K562 (cell line): ENCODE measurements at regions not wholly inside any gene's neighbourhood (a gene's known extent, or its start where the extent isn't known, plus 50 kb on each side); places are given as distances from the start of the nearest gene placed in this dataset.

Experiments
- ATAC-seq: fragments of 200-7000 bp; cut with Tn5 transposase; 3 replicates; pipeline ENCODE4 v1.9.1; 2020; ENCODE audit warnings: moderate library complexity
- BruUV-seq: library from RNA; stranded (reverse); fragments of 400-500 nt; replicated peaks from 2 replicates; lab custom pipeline; 2021; lab: Mats Ljungman, UMichigan
- CTCF ChIA-PET: fragments of 300-600 bp; formaldehyde crosslinking; extraction: SDS; loops from one replicate; lab custom pipeline; 2021; ENCODE audit warnings: low intra/inter-chr PET ratio; lab: Yijun Ruan, JAX
- POLR2A ChIA-PET: fragments of 300-600, 350-650 bp; sonication (Branson Sonifier 250); formaldehyde crosslinking; extraction: SDS; loops from one replicate; lab custom pipeline; 2021; ENCODE audit warnings: antibody characterized with exemption, inconsistent platforms; lab: Yijun Ruan, JAX
- DNase-seq, 4 experiments: peaks; one replicate each; pipeline versions ENCODE4 v3.0.0 to v3.0.0-alpha.2; 2011 to 2018; ENCODE audit warnings: low spot score in 3 of 4, mixed read lengths in 3 of 4; ENCODE audit errors: extremely low read depth in 1 of 4
- FAIRE-seq: peaks from 2 replicates; lab custom pipeline; 2011; peaks lifted over from hg19 to GRCh38; lab: Jason Lieb, UNC
- H2AFZ ChIP-seq: 2 replicates; pipeline ENCODE4 v1.6.0; 2011; ENCODE audit warnings: low read depth, low read length, control low read depth, inconsistent platforms
- H3K27ac ChIP-seq: fragments of 200-600 bp; 3 replicates; pipeline ENCODE4 v1.8.0; 2011; ENCODE audit warnings: low read depth, mild to moderate bottlenecking, control low read depth, inconsistent platforms, low read length, moderate library complexity, mixed read lengths; ENCODE audit errors: extremely low read depth
- H3K27me3 ChIP-seq, 2 experiments: fragments of 300-600 bp in 1 of 2; 2 replicates in 1 of 2; 3 replicates in 1 of 2; pipeline versions ENCODE4 v1.6.0 to v1.8.0; 2011; ENCODE audit warnings: inconsistent platforms in 2 of 2, low read length in 2 of 2, mild to moderate bottlenecking in 1 of 2, mixed read lengths in 1 of 2, moderate library complexity in 1 of 2; ENCODE audit not compliant: control insufficient read depth in 2 of 2, insufficient read depth in 2 of 2
- H3K36me3 ChIP-seq: fragments of 300-600 bp; 3 replicates; pipeline ENCODE4 v1.8.0; 2011; ENCODE audit warnings: mild to moderate bottlenecking, low read length, inconsistent platforms; ENCODE audit not compliant: control insufficient read depth, insufficient read depth
- H3K4me1 ChIP-seq, 2 experiments: fragments of 200-600 bp in 1 of 2; replicated peaks in 1 of 2; 2 replicates in 1 of 2; 3 replicates in 1 of 2; pipeline versions ENCODE4 v1.5.1 to v1.8.0; 2011; ENCODE audit warnings: inconsistent platforms in 2 of 2, low read length in 2 of 2, mild to moderate bottlenecking in 1 of 2, mixed read lengths in 1 of 2, moderate library complexity in 1 of 2; ENCODE audit not compliant: control insufficient read depth in 2 of 2, insufficient read depth in 2 of 2
- H3K4me2 ChIP-seq: 2 replicates; pipeline ENCODE4 v1.6.1; 2011; ENCODE audit warnings: low read length, control low read depth, inconsistent platforms, mixed read lengths; ENCODE audit not compliant: insufficient read depth
- H3K4me3 ChIP-seq: fragments of 200-600 bp; sonication (generic), shearing (Covaris generic); 2 replicates; pipeline ENCODE4 v1.5.1; 2016; ENCODE audit warnings: control low read depth, inconsistent platforms
- H3K79me2 ChIP-seq: fragments of 200-600 bp; 3 replicates; pipeline ENCODE4 v1.8.0; 2011; ENCODE audit warnings: low read length, inconsistent platforms; ENCODE audit not compliant: control insufficient read depth, insufficient read depth
- H3K9ac ChIP-seq, 2 experiments: 2 replicates each; pipeline versions ENCODE4 v1.6.0 to v1.6.1; 2011; ENCODE audit warnings: low read depth in 2 of 2, low read length in 2 of 2, control low read depth in 1 of 2, inconsistent platforms in 1 of 2, mild to moderate bottlenecking in 1 of 2, mixed read lengths in 1 of 2; ENCODE audit not compliant: insufficient read depth in 1 of 2
- H3K9me1 ChIP-seq: one replicate; pipeline ENCODE4 v1.6.0; 2011; ENCODE audit warnings: inconsistent platforms, mild to moderate bottlenecking, low read length, moderate library complexity; ENCODE audit not compliant: control insufficient read depth, insufficient read depth
- H3K9me3 ChIP-seq: replicated peaks from 2 replicates; pipeline ENCODE4 v1.5.1; 2011; ENCODE audit warnings: low read depth, low read length, inconsistent platforms; ENCODE audit not compliant: control insufficient read depth, insufficient read depth
- H4K20me1 ChIP-seq: replicated peaks from 2 replicates; pipeline ENCODE4 v1.6.1; 2011; ENCODE audit warnings: low read length, inconsistent platforms, mixed read lengths; ENCODE audit not compliant: control insufficient read depth, insufficient read depth
- ADNP ChIP-seq: fragments of 200-800 bp; sonication (Bioruptor generic); IDR thresholded peaks from 2 replicates; pipeline ENCODE4 v1.6.1; 2016; ENCODE audit warnings: missing genetic modification characterization, missing compliant biosample characterization
- BCL6 ChIP-seq: fragments of 250-450 bp; sonication (Bioruptor Pico); IDR thresholded peaks from 2 replicates; pipeline ENCODE4 v1.4.0; 2020
- BMI1 ChIP-seq: fragments of 150-350 bp; IDR thresholded peaks from 2 replicates; pipeline ENCODE4 v1.6.1; 2014; ENCODE audit warnings: low read length
- BRD9 ChIP-seq: fragments of 450-650 bp; IDR thresholded peaks from 2 replicates; pipeline ENCODE4 v1.6.1; 2018; ENCODE audit warnings: low read depth; ENCODE audit not compliant: partially characterized antibody
- CHD1 ChIP-seq: fragments of 200-600 bp; sonication (generic); IDR thresholded peaks from one replicate; pipeline ENCODE4 v1.6.1; 2012; ENCODE audit warnings: mild to moderate bottlenecking, moderate library complexity, low read length, inconsistent platforms
- CREB1 ChIP-seq, 2 experiments: sonication (generic) in 1 of 2; formaldehyde crosslinking in 1 of 2; IDR thresholded peaks; 2 replicates each; pipeline versions ENCODE4 v1.6.1 to v1.8.0; 2012 to 2022; ENCODE audit warnings: inconsistent platforms in 1 of 2, mild to moderate bottlenecking in 1 of 2, missing genetic modification reagents in 1 of 2, moderate library complexity in 1 of 2
- ESRRA ChIP-seq: fragments of 450-650 bp; IDR thresholded peaks from 2 replicates; pipeline ENCODE4 v1.6.1; 2014; ENCODE audit warnings: low read depth, mild to moderate bottlenecking, moderate library complexity, borderline replicate concordance
- KDM2B ChIP-seq: fragments of 250-450 bp; sonication (Bioruptor Pico); IDR thresholded peaks from 2 replicates; pipeline ENCODE4 v1.8.0; 2021; ENCODE audit warnings: mild to moderate bottlenecking, moderate library complexity
- MTA2 ChIP-seq: fragments of 450-650 bp; IDR thresholded peaks from 2 replicates; pipeline ENCODE4 v1.6.1; 2016; ENCODE audit warnings: low read depth
- NFIX ChIP-seq: fragments of 250-450 bp; sonication (Bioruptor Pico); IDR thresholded peaks from 2 replicates; pipeline ENCODE4 v1.4.0; 2020; ENCODE audit warnings: low read depth, mild to moderate bottlenecking, moderate library complexity
- NFYB ChIP-seq: IDR thresholded peaks from 2 replicates; pipeline ENCODE4 v1.6.1; 2011; ENCODE audit warnings: mild to moderate bottlenecking, moderate library complexity; ENCODE audit not compliant: insufficient read length; ENCODE audit errors: extremely low read depth
- POLR2H ChIP-seq: IDR thresholded peaks from 2 replicates; pipeline ENCODE4 v1.6.1; 2016; ENCODE audit warnings: missing genetic modification characterization, low read depth, mild to moderate bottlenecking, control low read depth, missing compliant biosample characterization, moderate library complexity
- RFX1 ChIP-seq: fragments of 450-650 bp; IDR thresholded peaks from 2 replicates; pipeline ENCODE4 v1.6.1; 2016; ENCODE audit warnings: mild to moderate bottlenecking, moderate library complexity
- SAP30 ChIP-seq: fragments of 200-600 bp; sonication (generic); IDR thresholded peaks from 2 replicates; pipeline ENCODE4 v1.6.1; 2012; ENCODE audit warnings: borderline replicate concordance, low read depth, mild to moderate bottlenecking, moderate library complexity, low read length, control low read depth, inconsistent platforms; ENCODE audit not compliant: insufficient read depth, poor library complexity, severe bottlenecking
- SMARCA5 ChIP-seq: fragments of 450-650 bp; IDR thresholded peaks from 2 replicates; pipeline ENCODE4 v1.6.1; 2016
- TRIM28 ChIP-seq: fragments of 450-650 bp; IDR thresholded peaks from 2 replicates; pipeline ENCODE4 v1.6.1; 2017
- TSHZ1 ChIP-seq: fragments of 250-450 bp; sonication (Bioruptor Pico); IDR thresholded peaks from 2 replicates; pipeline ENCODE4 v1.4.0; 2020; ENCODE audit warnings: mild to moderate bottlenecking, moderate library complexity
- ZBTB17 ChIP-seq: fragments of 450-650 bp; formaldehyde crosslinking; IDR thresholded peaks from 2 replicates; pipeline ENCODE4 v1.4.0; 2020; ENCODE audit warnings: mild to moderate bottlenecking
- ZFP1 ChIP-seq: fragments of 450-650 bp; formaldehyde crosslinking; IDR thresholded peaks from 2 replicates; pipeline ENCODE4 v1.4.0; 2020; ENCODE audit warnings: mild to moderate bottlenecking, mixed read lengths
- ZNF217 ChIP-seq: sonication (generic); formaldehyde crosslinking; IDR thresholded peaks from 2 replicates; pipeline ENCODE4 v1.8.0; 2022; ENCODE audit warnings: mild to moderate bottlenecking, missing genetic modification reagents
- ZNF277 ChIP-seq: fragments of 250-450 bp; sonication (Bioruptor Pico); IDR thresholded peaks from 2 replicates; pipeline ENCODE4 v1.8.0; 2022; ENCODE audit warnings: inconsistent platforms, mild to moderate bottlenecking, moderate library complexity, borderline replicate concordance
- ZNF561 ChIP-seq: fragments of 450-650 bp; formaldehyde crosslinking; conservative IDR thresholded peaks from 2 replicates; pipeline ENCODE4 v1.4.0; 2020; ENCODE audit warnings: mild to moderate bottlenecking, moderate library complexity
- WGBS: fragments of 100-300 bp; shearing (Covaris generic); methylation state at CpG from one replicate; pipeline ENCODE4 v1.1.6; 2016; ENCODE audit warnings: low coverage, mixed read lengths; ENCODE audit not compliant: insufficient coverage; ENCODE audit errors: missing lambda C conversion rate; 5-methylcytosine and 5-hydroxymethylcytosine counted together
- in situ Hi-C: fragments of 300-500 bp; cut with MboI; formaldehyde crosslinking; loops from 4 replicates; pipeline ENCODE4 v1.15.0; 2018; ENCODE audit warnings: inconsistent platforms, mixed read lengths
- intact Hi-C: fragments of 100-400 bp; cut with micrococcal nuclease; formaldehyde crosslinking; loops from 2 replicates; pipeline ENCODE4 v1.14.2; 2022

GRCh38 chr18:41004324-41004723, 950.7 kb upstream of the PIK3C3 start (continued):
- TF ChIP-seq ZBTB17 (no peak), BMI1 (no peak), ZFP1 (CRISPR knock-in tag) (no peak), ZNF561 (no peak), CHD1 (no peak), KDM2B (no peak), SMARCA5 (no peak), MTA2 (no peak), ADNP (tag) (no peak), SAP30 (no peak)

GRCh38 chr18:40995529-40995928, 959.5 kb upstream of the PIK3C3 start:
- 0% methylated on average over 1 of the region's 1 CpG for WGBS
- H4K20me1 ChIP-seq = no peaks in the 10 kb centered on the region
- no peak for DNase-seq
- no peaks in the 10 kb centered on the region for H3K36me3 ChIP-seq
- in situ Hi-C loops (no loop called here), intact Hi-C loops (no loop called here)
- no peak for ATAC-seq
- H3K9me1 ChIP-seq = no peaks in the 10 kb centered on the region
- no peaks in the 10 kb centered on the region for H3K4me1 ChIP-seq
- H3K4me2 ChIP-seq = no peak overlapping the region
- FAIRE-seq = no peak
- ChIA-PET POLR2A (no interaction called here), CTCF (no interaction called here)
- no peak overlapping the region for H3K9ac ChIP-seq
- H3K27ac ChIP-seq = no peak overlapping the region
- H3K79me2 ChIP-seq = no peaks in the 10 kb centered on the region
- H3K4me3 ChIP-seq = no peak overlapping the region
- H3K9me3 ChIP-seq = no peaks in the 10 kb centered on the region; the same call in 1 of the 2 replicates
- no peak overlapping the region for H2AFZ ChIP-seq
- BruUV-seq = no TSS peak
- H3K27me3 ChIP-seq = no peaks in the 10 kb centered on the region
- TF ChIP-seq BRD9 (no peak), ESRRA (no peak), BCL6 (no peak), RFX1 (no peak), ZNF217 (no peak), NFIX (CRISPR knock-in tag) (no peak), TSHZ1 (no peak), NFYB (no peak), ZNF277 (no peak), TRIM28 (no peak), CREB1 (IDR thresholded peaks at IDR 0.05) (no peak), CREB1 (CRISPR knock-in tag; IDR thresholded peaks at IDR 0.05) (no peak), POLR2H (tag) (no peak)
